GM12891 (cell line): ENCODE measurements at regions not wholly inside any gene's neighbourhood (a gene's known extent, or its start where the extent isn't known, plus 50 kb on each side); places are given as distances from the start of the nearest gene placed in this dataset.
A peak's percentile ranks its signal among the peaks of the same experiment; 100 is the strongest.
"Not testable (repeated sequence)": the region's sequence is repeated elsewhere in the genome, so short reads cannot be mapped to it uniquely, and the experiment has no call there.

Experiments used
- DNase-seq: peaks from one replicate; pipeline ENCODE4 v3.0.0; 2011; ENCODE audit warnings: low spot score; ENCODE audit not compliant: insufficient read length
- FAIRE-seq: peaks from 2 replicates; lab custom pipeline; 2011; peaks lifted over from hg19 to GRCh38; lab: Jason Lieb, UNC
- PAX5 ChIP-seq: IDR thresholded peaks from 2 replicates; pipeline ENCODE4 v1.6.1; 2011; ENCODE audit warnings: low read length, moderate library complexity, mild to moderate bottlenecking; ENCODE audit not compliant: insufficient read depth, severe bottlenecking
- POLR2A ChIP-seq: IDR thresholded peaks from 2 replicates; pipeline ENCODE4 v1.6.1; 2011; ENCODE audit warnings: low read depth, low read length, control low read depth
- POLR2AphosphoS5 ChIP-seq: IDR thresholded peaks from 2 replicates; pipeline ENCODE4 v1.6.1; 2011; ENCODE audit warnings: low read depth, low read length, control low read depth
- POU2F2 ChIP-seq: IDR thresholded peaks from 2 replicates; pipeline ENCODE4 v1.6.1; 2011; ENCODE audit warnings: low read depth, mild to moderate bottlenecking, control low read depth, low read length, moderate library complexity
- SPI1 ChIP-seq: IDR thresholded peaks from 2 replicates; pipeline ENCODE4 v1.6.1; 2011; ENCODE audit warnings: low read depth, low read length, control low read depth
- TAF1 ChIP-seq: IDR thresholded peaks from 2 replicates; pipeline ENCODE4 v1.6.1; 2011; ENCODE audit warnings: low read depth, low read length, control low read depth

GRCh38 chr5:8540317-8540716, 671.4 kb downstream of the MTRR start:
- no peak for TF ChIP-seq PAX5
- no peak for TF ChIP-seq TAF1
- no peak for TF ChIP-seq SPI1
- no peak for TF ChIP-seq POLR2AphosphoS5
- TF ChIP-seq POU2F2, result no peak
- no peak for TF ChIP-seq POLR2A
- FAIRE-seq (no peak), DNase-seq (no peak)

GRCh38 chr5:8550921-8551320, 682.0 kb downstream of the MTRR start:
- FAIRE-seq (no peak), DNase-seq (no peak)
- TF ChIP-seq POLR2AphosphoS5 (no peak), PAX5 (no peak), POU2F2 (no peak), SPI1 (no peak), POLR2A (no peak), TAF1 (no peak)

- no peak for DNase-seq
- no peak for FAIRE-seq
- no peak for TF ChIP-seq TAF1
- TF ChIP-seq PAX5, result no peak
- TF ChIP-seq POLR2A, result no peak
- no peak for TF ChIP-seq POLR2AphosphoS5
- TF ChIP-seq POU2F2, result no peak
Observed at GRCh38 chr5:8553364-8553763, 684.4 kb downstream of the MTRR start.

- no peak for DNase-seq
- TF ChIP-seq TAF1, result no peak
- no peak for TF ChIP-seq POLR2A
- TF ChIP-seq POLR2AphosphoS5, result no peak
- no peak for TF ChIP-seq SPI1
- no peak for TF ChIP-seq PAX5
- no peak for TF ChIP-seq POU2F2
- FAIRE-seq, result no peak
Observed at GRCh38 chr5:8557728-8558127, 688.8 kb downstream of the MTRR start.

GRCh38 chr5:8560776-8561175, 691.8 kb downstream of the MTRR start:
- DNase-seq (no peak), FAIRE-seq (no peak)
- no peak for TF ChIP-seq POLR2A
- no peak for TF ChIP-seq PAX5
- TF ChIP-seq TAF1, result no peak
- no peak for TF ChIP-seq POU2F2
- no peak for TF ChIP-seq POLR2AphosphoS5
- TF ChIP-seq SPI1, result no peak

- FAIRE-seq (no peak), DNase-seq (no peak)
Observed at GRCh38 chr5:8561224-8561840, 692.4 kb downstream of the MTRR start.

GRCh38 chr5:8561854-8562253, 692.9 kb downstream of the MTRR start:
- TF ChIP-seq POLR2AphosphoS5 (no peak), POLR2A (no peak), SPI1 (no peak), PAX5 (no peak)
- DNase-seq (no peak), FAIRE-seq (no peak)

More at GRCh38 chr5:8561224-8561840, 692.4 kb downstream of the MTRR start:
- TF ChIP-seq SPI1 (no peak), PAX5 (no peak), POLR2AphosphoS5 (no peak), TAF1 (no peak), POLR2A (no peak), POU2F2 (no peak)

GRCh38 chr5:8563540-8563939, 694.6 kb downstream of the MTRR start:
- peak; percentile 75 for TF ChIP-seq SPI1
- not testable (repeated sequence) for FAIRE-seq, DNase-seq

GRCh38 chr5:8568858-8569257, 699.9 kb downstream of the MTRR start:
- no peak for TF ChIP-seq TAF1
- no peak for TF ChIP-seq POLR2A
- no peak for TF ChIP-seq POU2F2
- no peak for TF ChIP-seq PAX5
- no peak for TF ChIP-seq SPI1
- TF ChIP-seq POLR2AphosphoS5, result no peak

GRCh38 chr5:8570528-8570927, 701.6 kb downstream of the MTRR start:
- DNase-seq (no peak), FAIRE-seq (no peak)
- TF ChIP-seq PAX5, result no peak
- TF ChIP-seq TAF1, result no peak
- no peak for TF ChIP-seq POU2F2
- no peak for TF ChIP-seq SPI1
- no peak for TF ChIP-seq POLR2A
- no peak for TF ChIP-seq POLR2AphosphoS5

More at GRCh38 chr5:8568858-8569257, 699.9 kb downstream of the MTRR start:
- no peak for DNase-seq
- no peak for FAIRE-seq
